ENCODE measurements at regions not wholly inside any gene's neighbourhood (a gene's known extent, or its start where the extent isn't known, plus 50 kb on each side); places are given as distances from the start of the nearest gene placed in this dataset.

DNA sequence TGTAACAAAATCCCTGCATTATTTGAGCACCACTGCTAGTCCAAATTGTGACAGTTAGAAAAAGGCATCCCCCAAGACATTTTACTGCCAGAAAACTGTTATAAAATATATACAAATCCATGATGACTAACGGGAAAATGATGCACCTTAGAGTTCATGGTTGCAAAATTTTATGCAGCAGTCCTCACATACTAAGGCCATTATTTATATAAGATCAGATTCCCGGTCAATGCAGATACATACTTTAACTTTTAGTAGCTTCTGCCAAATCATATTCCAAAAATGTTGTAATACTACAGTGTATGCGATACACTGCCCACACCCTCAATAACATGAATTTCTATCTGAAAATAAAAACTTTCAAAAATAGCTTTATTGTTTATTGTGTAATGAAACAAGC is 239.9 kb upstream of the ZNF32 start:
- no peak overlapping the region for H3K4me3 Mint-ChIP-seq
- no peak overlapping the region for H3K27ac Mint-ChIP-seq
- no peaks in the 10 kb centered on the region for H3K4me1 Mint-ChIP-seq (ENCODE audit: low read depth)

DNA sequence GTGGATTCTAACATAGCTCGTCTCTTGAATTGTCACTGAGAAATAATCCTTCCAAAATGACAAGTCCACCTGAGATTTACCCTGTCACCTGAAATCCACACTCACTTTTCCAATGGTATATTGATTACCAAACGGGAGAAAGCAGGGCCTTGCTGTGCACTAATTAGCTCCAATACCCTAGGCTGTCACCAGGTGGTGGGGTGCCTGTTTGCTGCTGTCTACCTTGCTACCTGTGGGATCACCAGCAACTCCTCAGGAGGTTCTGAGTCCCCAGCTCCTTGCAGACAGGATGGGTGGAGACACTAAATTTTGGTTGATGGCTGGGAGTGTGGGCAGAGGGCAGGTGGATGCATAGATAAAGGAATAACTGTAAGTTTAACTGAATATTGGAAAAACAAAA is 237.2 kb upstream of the ZNF32 start:
- no peaks in the 10 kb centered on the region for H3K36me3 Mint-ChIP-seq
- no peak overlapping the region for H3K4me3 Mint-ChIP-seq
- H3K27me3 Mint-ChIP-seq, result peaks cover 4% of the 10 kb centered on the region
- no peaks in the 10 kb centered on the region for H3K4me1 Mint-ChIP-seq (ENCODE audit: low read depth)
- H3K9me3 Mint-ChIP-seq (ENCODE audit: low read depth), result no peaks in the 10 kb centered on the region
- no peak overlapping the region for H3K27ac Mint-ChIP-seq

More for the DNA sequence above, 239.9 kb upstream of the ZNF32 start:
- peaks cover 9% of the 10 kb centered on the region for H3K27me3 Mint-ChIP-seq
- no peaks in the 10 kb centered on the region for H3K9me3 Mint-ChIP-seq (ENCODE audit: low read depth)
- H3K36me3 Mint-ChIP-seq, result no peaks in the 10 kb centered on the region

DNA sequence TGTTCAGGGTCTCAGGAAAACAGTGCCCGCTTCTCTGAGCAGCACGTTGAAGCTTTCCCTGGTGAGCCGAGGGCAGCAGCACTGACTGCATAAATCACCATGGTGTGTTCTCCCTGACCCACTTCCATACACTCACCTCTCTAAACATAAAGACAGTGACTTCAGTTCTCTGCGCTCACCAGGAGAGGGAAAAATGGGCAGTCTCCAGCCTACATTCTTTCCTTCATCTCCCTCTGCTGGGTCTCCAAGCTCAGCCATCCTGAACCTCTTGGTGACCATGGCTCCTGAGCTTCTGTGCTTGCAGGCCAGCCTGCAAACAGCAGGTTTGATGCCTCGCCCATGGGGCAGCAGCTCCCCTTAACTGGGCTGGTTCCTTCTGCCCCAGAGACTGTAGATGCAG is 236.6 kb upstream of the ZNF32 start:
- Mint-ChIP-seq H3K27me3 (peaks cover 1% of the 10 kb centered on the region), H3K4me1 (ENCODE audit: low read depth) (no peaks in the 10 kb centered on the region), H3K4me3 (no peak overlapping the region), H3K27ac (no peak overlapping the region), H3K9me3 (ENCODE audit: low read depth) (no peaks in the 10 kb centered on the region), H3K36me3 (no peaks in the 10 kb centered on the region)

DNA sequence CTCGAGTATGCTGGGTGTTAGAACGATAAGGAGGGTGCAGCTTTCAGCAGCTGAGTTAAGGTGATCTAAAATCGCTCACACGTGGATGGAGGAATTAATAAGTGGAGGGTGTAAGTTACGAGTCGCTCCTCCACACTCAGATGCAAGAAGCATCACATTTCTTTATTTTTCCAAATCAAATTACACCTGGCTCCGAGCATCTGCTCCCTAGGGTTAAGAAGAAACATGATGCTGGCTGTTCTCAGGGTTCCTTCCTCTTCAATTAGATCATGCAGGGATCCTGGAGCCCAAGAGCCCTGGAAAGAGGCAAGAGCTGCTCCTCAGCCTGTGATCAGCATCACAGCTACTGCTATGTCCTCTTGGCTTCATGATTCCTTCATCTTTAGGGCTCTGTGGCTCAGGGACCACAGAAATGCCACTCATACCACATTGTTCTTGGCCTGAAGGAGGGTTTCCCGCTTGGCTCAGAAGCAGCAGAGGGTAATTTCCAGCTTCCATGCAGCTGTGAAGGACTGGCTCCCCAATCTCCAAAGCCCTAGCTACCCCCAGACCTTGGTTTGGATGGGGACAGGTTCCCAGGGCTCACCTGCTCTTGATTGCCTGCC is 235.9 kb upstream of the ZNF32 start:
- H3K4me1 Mint-ChIP-seq (ENCODE audit: low read depth), result no peaks in the 10 kb centered on the region
- no peak overlapping the region for H3K27ac Mint-ChIP-seq
- no peaks in the 10 kb centered on the region for H3K36me3 Mint-ChIP-seq
- peaks cover 1% of the 10 kb centered on the region for H3K27me3 Mint-ChIP-seq
- H3K4me3 Mint-ChIP-seq, result no peak overlapping the region
- no peaks in the 10 kb centered on the region for H3K9me3 Mint-ChIP-seq (ENCODE audit: low read depth)

DNA sequence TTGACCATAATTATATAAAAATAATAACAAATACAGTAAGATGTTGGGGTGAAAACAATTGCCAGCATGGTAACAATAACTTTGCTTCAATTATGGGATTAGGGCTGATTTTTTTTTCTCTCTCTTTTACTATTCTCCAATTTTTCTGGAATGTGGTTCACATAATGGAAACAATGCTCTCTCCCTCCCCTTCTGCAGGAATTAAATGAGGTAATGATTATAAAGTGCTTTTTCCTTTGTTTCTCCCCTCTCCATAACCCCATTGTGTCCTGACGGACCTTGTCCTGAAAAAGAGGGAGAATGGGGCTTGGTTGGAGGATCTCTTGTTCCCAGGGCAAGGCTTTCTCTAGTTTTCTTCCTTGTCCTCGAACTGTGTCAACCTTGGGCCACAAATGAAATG is 234.0 kb upstream of the ZNF32 start:
- Mint-ChIP-seq H3K9me3 (ENCODE audit: low read depth) (no peaks in the 10 kb centered on the region), H3K4me3 (no peak overlapping the region), H3K27ac (no peak overlapping the region)

DNA sequence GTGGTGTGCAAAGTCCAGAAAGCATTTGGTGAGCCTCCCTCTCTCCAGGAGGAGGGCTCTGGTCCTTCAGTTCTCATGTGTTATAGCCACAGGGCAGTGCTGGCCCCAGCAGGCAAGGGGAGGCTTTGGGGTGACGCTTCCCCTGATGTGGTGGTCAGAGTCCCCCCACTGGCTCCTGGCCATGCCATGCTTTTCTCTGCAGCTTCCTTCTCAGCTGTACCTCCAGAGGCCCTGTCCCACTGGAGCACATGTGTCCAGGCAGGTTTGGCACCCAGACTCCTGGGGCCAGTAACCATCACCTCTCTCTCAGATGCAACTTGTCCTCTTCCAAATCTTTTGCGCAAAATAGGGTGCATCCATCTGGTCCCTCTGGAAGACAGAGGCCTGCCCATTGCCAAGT is 233.0 kb upstream of the ZNF32 start:
- no peaks in the 10 kb centered on the region for H3K9me3 Mint-ChIP-seq (ENCODE audit: low read depth)
- no peaks in the 10 kb centered on the region for H3K36me3 Mint-ChIP-seq
- H3K27me3 Mint-ChIP-seq, result no peaks in the 10 kb centered on the region
- no peak overlapping the region for H3K27ac Mint-ChIP-seq
- no peak overlapping the region for H3K4me3 Mint-ChIP-seq
- no peaks in the 10 kb centered on the region for H3K4me1 Mint-ChIP-seq (ENCODE audit: low read depth)

More for the DNA sequence above, 234.0 kb upstream of the ZNF32 start:
- no peaks in the 10 kb centered on the region for H3K36me3 Mint-ChIP-seq
- no peaks in the 10 kb centered on the region for H3K4me1 Mint-ChIP-seq (ENCODE audit: low read depth)
- H3K27me3 Mint-ChIP-seq, result no peaks in the 10 kb centered on the region

DNA sequence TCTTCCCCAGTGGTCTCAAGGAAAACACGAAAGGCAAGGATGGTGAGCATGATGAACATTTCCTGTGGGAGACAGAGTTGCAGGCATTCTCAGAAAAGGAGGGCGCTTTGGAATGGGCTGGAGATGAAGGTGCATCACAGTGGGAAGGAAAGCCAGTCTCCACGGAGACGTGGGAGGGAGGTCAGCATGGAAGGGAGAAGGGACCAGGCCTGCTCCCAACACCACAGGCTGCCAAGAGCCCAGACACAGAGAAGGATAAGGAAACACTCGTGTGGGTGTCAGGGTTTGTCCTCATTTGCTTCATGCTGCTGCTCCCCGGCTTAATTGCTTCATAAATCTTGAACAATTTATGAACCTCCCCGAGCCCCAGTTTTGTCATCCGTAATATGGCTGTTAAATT is 231.5 kb upstream of the ZNF32 start:
- Mint-ChIP-seq H3K4me3 (no peak overlapping the region), H3K4me1 (ENCODE audit: low read depth) (no peaks in the 10 kb centered on the region), H3K9me3 (ENCODE audit: low read depth) (no peaks in the 10 kb centered on the region), H3K36me3 (no peaks in the 10 kb centered on the region), H3K27ac (no peak overlapping the region), H3K27me3 (no peaks in the 10 kb centered on the region)

DNA sequence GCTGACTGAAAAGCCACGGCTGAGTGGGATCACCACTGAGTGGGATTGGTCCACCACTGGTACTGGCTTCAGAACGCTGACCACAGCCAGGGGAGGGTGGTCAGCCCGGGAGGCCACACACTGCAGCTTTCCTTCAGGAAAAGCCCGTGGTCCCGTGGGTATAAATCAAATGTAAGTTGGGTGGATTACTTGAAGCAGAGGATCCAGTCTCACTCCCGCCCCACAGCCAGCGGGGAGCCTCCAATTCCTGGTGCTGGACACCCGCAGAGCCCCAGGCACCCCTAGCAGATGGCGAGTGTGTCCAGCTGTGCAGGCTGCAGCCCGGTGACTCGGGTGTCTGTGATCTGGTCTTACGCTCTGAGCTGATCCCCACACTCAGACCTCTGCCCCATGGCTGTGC is 231.1 kb upstream of the ZNF32 start:
- no peaks in the 10 kb centered on the region for H3K36me3 Mint-ChIP-seq
- no peak overlapping the region for H3K4me3 Mint-ChIP-seq
- H3K4me1 Mint-ChIP-seq (ENCODE audit: low read depth), result no peaks in the 10 kb centered on the region
- no peak overlapping the region for H3K27ac Mint-ChIP-seq
- no peaks in the 10 kb centered on the region for H3K27me3 Mint-ChIP-seq
- no peaks in the 10 kb centered on the region for H3K9me3 Mint-ChIP-seq (ENCODE audit: low read depth)

DNA sequence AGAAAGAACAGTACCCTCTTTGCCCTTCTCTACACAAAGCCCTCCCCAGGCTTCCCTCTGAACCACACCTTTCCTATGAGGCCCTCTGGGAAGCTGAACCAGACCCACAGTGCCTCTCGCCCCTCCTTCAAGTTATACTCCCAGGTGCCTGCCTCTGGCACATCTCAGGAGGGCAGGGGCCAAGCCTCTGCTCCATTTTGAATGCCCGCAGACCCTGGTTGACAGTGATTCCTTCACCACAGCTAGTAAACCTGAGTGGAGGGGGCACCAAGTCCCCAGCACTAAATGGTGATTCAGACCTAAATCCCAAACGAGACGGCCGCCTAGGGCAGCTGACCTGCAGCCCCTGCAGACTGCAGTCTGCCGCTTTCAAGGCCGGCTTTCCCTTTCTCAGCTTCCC is 230.5 kb upstream of the ZNF32 start:
- H3K4me3 Mint-ChIP-seq, result no peak overlapping the region
- H3K36me3 Mint-ChIP-seq, result no peaks in the 10 kb centered on the region
- no peaks in the 10 kb centered on the region for H3K9me3 Mint-ChIP-seq (ENCODE audit: low read depth)
- no peaks in the 10 kb centered on the region for H3K27me3 Mint-ChIP-seq
- no peaks in the 10 kb centered on the region for H3K4me1 Mint-ChIP-seq (ENCODE audit: low read depth)
- H3K27ac Mint-ChIP-seq, result no peak overlapping the region

DNA sequence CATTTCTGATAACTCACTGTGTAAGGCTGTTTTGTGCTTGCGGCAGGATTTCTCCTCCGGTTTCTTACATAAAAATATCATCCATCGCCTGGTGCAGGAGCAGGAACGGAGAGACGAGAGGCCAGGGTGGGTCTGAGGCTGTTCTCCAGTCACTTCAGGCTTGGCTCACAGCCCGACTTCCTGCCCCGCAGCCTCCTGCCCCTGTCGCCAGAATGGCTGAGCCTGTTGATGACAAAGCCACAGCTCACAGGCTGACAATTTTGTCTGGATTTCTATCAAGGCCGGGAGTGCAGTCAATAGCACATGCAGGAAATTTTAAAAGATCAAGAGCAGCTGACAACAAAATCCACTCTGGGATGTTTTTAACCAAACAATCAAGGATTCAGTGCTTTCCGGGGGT is 229.7 kb upstream of the ZNF32 start:
- Mint-ChIP-seq H3K4me1 (ENCODE audit: low read depth) (no peaks in the 10 kb centered on the region), H3K27ac (no peak overlapping the region), H3K9me3 (ENCODE audit: low read depth) (no peaks in the 10 kb centered on the region), H3K36me3 (no peaks in the 10 kb centered on the region), H3K4me3 (no peak overlapping the region), H3K27me3 (no peaks in the 10 kb centered on the region)

DNA sequence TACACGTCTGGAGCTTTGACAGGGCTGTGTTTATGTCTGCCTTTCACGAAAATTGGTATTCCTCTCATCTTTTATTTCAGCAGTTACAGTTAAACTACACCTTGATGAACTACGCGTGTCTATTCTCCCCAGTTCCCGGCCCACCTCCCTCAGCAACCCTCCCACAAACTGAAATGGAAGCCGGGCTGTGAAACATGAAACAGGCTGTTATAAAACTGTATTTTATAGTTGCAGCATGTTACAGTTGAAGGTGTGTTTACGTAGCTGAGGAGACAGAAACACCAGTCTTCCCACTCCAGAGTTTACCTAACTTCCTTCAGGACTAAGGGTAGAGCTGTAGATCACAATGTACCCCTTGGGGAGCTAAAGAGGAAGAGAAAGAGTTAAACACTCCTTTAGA is 228.3 kb upstream of the ZNF32 start:
- H3K4me1 Mint-ChIP-seq (ENCODE audit: low read depth), result no peaks in the 10 kb centered on the region
- no peaks in the 10 kb centered on the region for H3K27me3 Mint-ChIP-seq
- no peaks in the 10 kb centered on the region for H3K36me3 Mint-ChIP-seq
- H3K4me3 Mint-ChIP-seq, result no peak overlapping the region
- H3K27ac Mint-ChIP-seq, result no peak overlapping the region
- no peaks in the 10 kb centered on the region for H3K9me3 Mint-ChIP-seq (ENCODE audit: low read depth)

DNA sequence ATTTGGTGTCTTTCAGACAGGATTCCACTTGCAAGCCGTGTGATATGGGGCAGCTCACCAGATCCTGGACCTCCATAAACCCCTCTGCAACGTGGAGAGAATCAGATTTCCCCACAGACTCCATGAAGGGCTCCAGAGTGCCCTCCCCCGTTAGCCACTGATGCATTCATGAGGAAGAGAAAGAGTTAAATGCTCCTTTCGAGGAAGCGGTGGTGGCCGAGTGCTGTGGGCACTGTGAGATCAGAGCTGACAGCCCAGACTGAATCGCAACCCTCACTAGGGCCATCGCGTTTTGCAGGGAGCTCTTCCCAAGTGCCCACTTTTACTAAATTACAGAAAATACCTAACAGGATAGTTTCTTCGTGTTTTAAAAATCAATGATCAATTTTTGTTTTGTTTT is 226.3 kb upstream of the ZNF32 start:
- no peaks in the 10 kb centered on the region for H3K4me1 Mint-ChIP-seq (ENCODE audit: low read depth)
- H3K27ac Mint-ChIP-seq, result no peak overlapping the region
- H3K36me3 Mint-ChIP-seq, result no peaks in the 10 kb centered on the region
- no peaks in the 10 kb centered on the region for H3K9me3 Mint-ChIP-seq (ENCODE audit: low read depth)
- H3K4me3 Mint-ChIP-seq, result no peak overlapping the region
- no peaks in the 10 kb centered on the region for H3K27me3 Mint-ChIP-seq

DNA sequence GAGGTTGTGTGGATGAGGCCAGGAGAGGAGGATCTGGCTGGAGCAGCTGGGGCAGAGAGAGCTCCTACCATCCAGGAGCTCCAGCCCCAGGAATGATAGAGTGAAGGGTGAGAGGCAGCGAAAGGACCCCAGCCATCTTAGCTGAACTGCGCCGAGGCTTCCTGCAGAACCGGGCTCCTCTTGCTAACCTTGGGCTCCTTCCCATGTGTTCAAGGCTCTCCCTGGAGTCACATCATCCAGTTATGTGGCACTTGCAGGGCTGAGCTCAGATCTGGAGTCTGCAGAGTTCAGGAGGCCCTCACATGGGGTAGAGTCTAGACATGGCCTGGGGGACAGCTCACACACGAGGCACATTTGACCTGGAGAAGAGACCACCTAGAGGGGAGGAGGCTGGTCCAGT is 225.0 kb upstream of the ZNF32 start:
- Mint-ChIP-seq H3K27ac (no peak overlapping the region), H3K4me3 (no peak overlapping the region), H3K27me3 (no peaks in the 10 kb centered on the region), H3K36me3 (no peaks in the 10 kb centered on the region), H3K9me3 (ENCODE audit: low read depth) (no peaks in the 10 kb centered on the region), H3K4me1 (ENCODE audit: low read depth) (no peaks in the 10 kb centered on the region)

DNA sequence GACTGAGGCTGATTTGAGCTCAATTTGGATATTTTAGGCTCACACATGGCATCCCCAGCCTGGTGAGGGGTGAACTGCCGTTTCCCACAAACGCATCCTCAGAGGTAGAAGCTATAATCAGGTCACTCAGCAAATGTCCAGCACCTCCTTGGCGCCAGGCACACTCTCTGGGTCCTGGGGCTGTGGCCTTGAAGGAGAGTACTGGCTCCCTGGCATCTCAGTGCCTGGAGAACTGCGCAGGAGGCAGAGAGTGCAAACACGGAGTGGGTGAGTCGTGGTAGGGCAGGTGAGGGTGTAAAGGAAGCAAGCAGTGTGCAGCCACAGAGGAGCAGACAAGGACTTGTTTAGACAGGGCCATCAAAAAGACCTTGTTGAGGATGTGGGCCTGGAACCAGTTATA is 224.0 kb upstream of the ZNF32 start:
- Mint-ChIP-seq H3K27ac (no peak overlapping the region), H3K4me1 (ENCODE audit: low read depth) (no peaks in the 10 kb centered on the region), H3K9me3 (ENCODE audit: low read depth) (no peaks in the 10 kb centered on the region), H3K36me3 (no peaks in the 10 kb centered on the region), H3K4me3 (no peak overlapping the region), H3K27me3 (no peaks in the 10 kb centered on the region)

DNA sequence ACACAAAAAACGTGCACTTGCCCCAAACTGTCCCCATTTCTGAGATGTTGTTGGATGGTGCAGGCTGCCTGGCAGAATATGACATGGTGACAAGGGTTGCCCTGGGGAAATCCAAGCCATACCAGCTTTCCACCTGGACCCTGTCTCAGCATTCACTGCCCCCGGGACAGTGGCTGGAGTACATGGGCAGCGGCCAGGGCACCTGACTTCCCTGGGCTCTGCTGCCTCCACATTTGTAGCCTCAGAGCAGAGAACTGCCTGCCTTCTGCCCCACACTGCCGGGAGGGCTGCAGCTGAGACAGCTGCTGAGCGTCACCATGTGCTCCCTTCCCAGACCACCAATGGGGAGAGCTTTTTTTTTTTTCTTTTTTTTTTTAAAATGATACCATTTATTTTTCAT is 222.9 kb upstream of the ZNF32 start:
- no peaks in the 10 kb centered on the region for H3K27me3 Mint-ChIP-seq
- H3K4me1 Mint-ChIP-seq (ENCODE audit: low read depth), result no peaks in the 10 kb centered on the region
- H3K27ac Mint-ChIP-seq, result no peak overlapping the region
- no peak overlapping the region for H3K4me3 Mint-ChIP-seq
- no peaks in the 10 kb centered on the region for H3K9me3 Mint-ChIP-seq (ENCODE audit: low read depth)
- H3K36me3 Mint-ChIP-seq, result no peaks in the 10 kb centered on the region

DNA sequence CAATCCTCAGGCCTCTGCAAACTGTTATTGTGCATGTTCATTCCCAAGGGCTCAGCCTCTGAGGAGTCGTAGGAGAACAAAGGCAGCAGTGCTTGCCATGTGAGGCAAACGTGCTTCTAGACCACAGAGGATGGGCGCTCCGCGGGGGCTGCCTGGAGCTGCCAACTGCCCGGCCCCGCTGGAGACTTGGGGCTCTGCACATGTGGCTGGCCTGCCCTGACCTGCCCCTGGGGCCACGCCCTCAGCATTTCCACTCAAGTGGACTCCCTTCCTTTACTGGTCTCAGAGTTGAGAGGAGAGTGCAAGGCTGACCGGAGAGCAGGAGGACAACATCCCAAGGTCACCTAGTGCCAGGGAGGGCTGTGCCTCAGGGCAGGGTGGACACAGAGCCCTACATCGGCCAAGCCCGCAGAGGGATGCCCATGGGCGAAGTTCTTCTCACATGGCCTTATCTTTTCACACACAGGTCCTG is 222.3 kb upstream of the ZNF32 start:
- Mint-ChIP-seq H3K27ac (no peak overlapping the region), H3K36me3 (no peaks in the 10 kb centered on the region), H3K4me1 (ENCODE audit: low read depth) (no peaks in the 10 kb centered on the region), H3K4me3 (no peak overlapping the region), H3K27me3 (no peaks in the 10 kb centered on the region), H3K9me3 (ENCODE audit: low read depth) (no peaks in the 10 kb centered on the region)

Measured in activated naive CD8-positive, alpha-beta T cell (primary cell).